HG03571 (cell line): ENCODE measurements at regions not wholly inside any gene's neighbourhood (a gene's known extent, or its start where the extent isn't known, plus 50 kb on each side); places are given as distances from the start of the nearest gene placed in this dataset.
"Not testable (repeated sequence)": the region's sequence is repeated elsewhere in the genome, so short reads cannot be mapped to it uniquely, and the experiment has no call there.

Experiments
- ATAC-seq: cut with Tn5 transposase; IDR thresholded peaks from one replicate; pipeline ENCODE4 v1.9.1; 2021; ENCODE audit not compliant: unreplicated experiment

DNA sequence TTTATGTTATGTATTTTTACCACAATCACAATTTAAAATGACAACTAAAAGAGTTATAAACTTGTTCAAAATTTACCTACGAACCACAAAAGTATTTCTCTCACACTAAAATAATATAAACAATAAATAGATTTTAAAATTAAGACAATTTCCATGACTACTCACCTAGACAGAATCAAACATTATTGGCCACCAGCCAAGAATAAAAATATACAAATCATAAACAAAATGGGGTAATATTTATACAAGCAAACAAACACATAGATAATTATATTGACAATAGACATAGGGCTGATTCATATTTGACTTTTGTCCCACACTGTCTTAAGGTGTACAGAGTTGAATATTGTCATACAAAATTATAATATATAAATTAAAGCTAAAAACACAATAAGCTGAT, 119.6 kb upstream of the ZNF92 start:
- ATAC-seq = no peak

DNA sequence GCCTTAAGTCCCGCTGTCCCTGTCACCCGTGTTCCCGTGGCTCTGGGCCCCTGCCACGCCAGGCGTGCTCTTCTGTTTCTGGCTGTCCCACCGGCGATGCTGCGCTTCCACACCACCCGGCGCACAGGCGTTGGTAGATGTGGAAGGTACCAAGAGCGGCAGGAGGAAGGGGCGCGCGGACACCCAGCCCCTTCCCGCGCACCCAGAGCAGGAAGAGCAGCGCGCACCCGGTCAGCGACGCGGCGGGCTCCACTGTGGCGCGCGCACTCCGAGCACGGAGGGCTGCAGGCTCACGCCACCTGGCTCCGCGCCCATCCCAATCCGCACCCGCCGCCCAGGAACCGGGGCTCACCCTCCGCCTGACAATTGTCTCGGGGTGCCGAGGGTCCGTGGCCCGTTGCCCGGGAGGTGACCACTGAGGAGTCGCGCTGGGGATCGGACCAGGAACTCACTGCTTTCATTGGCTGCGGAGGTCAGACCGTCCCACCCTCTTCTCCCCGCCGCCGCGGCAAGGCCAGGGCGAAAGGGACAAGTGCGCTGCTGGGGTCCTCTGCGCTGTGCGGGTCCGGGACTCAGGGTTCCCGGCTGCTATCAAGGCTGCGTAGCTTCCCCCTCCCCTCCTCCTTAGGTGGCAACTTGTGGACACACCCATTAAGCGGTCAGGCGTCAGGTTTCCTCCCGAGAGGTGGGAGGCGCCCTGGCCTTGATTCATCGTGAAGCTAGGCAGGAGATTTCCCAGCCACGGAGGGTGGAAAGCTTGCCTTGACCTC, 121.6 kb upstream of the ZNF92 start:
- peak; percentile 80 for ATAC-seq

DNA sequence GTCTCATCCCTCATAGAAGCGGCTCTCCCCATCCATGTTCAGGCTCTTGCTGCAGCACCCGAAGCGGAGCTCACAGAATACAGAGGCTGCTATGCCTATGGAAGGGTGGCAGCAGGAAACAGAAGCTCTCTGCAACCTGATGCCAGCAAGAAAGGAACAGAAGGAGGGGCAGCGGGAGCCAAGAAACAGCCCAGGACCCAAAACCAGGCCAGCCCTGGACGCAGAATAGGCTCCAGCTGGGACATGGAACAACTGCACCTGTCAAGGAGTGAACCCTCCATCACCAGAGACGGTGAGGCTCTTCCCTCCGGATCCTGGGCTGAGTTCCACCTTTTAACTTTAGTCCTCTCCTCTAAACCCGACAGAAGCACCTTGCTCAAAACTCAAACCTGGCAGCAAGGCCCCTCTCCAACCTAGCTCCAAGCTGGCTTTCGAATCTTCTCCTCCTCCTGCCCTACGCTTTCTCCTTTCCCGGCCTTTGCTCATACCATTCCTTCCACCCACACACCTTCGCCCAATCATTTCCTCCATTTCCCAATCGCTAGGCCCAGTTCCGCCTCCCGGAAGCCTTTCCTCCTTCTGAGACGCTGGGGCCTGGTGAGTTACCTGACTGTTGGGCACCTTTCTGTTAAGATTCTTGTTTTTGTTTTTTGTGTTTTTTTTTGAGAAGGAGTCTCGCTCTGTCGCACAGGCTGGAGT, 122.8 kb upstream of the ZNF92 start:
- ATAC-seq = no peak

DNA sequence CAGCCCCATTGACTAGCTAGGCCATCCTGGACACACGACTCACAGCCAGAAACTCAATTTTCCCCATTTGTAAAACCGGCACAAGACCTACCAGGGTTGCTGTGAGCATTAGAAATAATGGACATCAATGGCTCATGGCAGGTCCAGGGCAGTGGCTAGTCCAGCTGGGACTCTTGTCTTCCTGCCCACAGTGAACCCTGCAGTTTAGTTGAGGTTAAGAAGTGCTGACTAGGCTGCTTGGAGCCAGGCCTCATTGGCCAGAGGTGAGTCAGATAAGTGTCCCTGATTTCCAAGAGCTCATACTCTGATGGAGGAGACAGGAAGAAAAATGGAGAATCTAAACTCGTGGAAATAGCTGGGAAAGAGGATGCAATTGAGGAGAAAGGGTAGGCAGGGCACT, 123.4 kb upstream of the ZNF92 start:
- ATAC-seq = no peak

DNA sequence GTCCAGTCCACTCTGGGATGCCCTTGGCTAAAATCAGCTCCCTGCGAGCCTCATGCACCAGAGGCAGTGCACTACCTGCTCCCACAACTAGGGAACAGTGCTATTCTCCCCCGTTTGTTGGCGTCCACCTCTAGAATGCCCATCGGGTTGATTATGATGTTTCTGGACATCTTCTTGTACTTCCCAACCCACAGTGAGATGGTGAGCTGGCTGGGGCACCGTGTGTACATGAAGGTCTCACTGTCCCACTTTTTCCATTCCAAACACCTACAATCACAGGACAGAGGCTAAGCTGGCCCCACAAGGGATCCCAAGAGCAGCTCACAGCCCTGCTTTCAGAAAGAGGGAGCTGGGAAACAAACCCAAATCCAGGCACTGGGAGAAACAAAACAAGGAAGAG, 126.2 kb upstream of the ZNF92 start:
- ATAC-seq = no peak

DNA sequence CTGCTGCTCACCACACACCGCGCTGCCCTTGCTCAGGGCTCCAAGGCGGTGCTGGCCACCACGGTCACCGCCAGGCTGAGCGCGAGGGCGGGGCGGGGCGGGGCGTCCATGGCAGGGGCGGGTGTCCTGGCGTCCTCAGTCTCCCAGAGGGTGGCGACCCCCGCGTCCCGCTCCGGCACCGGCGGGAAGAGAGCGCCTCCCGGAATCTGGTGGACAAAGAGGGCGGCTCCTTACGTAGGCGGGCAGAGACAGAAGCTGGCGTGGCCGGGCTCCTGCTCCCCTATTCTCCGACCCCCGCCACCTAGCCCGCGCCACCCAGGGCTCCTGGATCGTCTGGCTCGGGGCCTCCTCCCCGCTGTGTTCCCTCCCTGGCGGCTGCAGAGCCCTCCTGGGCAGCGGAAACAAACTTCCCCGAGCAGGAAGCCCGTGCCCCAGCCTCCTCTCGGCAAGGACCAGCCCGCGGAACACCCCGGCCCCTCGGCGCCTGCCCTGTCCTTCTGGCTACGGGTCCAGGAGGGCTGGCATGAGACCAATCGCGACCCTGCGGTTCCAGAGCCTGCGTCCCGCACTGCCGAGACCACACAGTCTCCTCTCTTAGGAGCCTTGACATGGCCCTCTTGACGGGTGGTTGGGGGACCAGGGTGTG, 133.8 kb upstream of the ZNF92 start:
- ATAC-seq = no peak

DNA sequence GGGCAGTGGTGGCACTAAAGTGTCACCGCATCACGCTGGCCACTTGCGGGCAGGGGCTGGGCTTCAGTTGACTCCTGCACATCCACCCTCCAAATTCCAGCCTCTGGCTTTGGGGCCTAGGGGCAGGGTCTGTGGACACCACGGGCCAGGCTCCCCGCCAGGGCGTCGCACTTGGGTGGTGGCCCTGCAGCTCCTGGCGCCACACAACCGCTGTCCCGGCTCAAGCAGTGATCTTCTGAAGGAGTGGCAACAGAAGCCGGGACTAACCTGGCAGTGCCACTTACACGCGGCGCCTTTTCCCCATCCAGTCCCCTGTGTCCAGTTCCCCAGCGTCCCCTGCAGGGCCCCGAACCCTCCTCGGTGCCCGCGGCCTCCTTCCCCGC, 134.3 kb upstream of the ZNF92 start:
- no peak for ATAC-seq

DNA sequence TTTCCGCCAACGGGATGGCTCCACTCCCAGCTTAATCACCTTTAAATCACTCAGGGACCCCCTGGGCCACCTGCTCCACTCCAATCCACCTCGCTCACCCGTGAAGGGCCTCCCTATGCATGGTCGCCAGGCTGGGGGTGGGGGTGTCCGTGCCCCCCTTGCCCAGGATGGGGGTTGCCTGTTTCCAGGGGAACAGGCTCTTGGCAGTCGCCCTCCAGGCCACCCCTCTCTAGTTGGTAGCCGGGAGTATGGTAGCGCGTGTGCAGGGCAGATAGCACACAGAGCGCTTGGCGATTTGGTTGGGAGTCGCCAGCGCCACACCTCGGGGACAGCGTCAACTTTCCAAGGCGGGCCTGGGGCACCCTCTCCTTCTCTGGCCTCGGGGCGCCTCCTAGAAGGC, 134.9 kb upstream of the ZNF92 start:
- no peak for ATAC-seq

DNA sequence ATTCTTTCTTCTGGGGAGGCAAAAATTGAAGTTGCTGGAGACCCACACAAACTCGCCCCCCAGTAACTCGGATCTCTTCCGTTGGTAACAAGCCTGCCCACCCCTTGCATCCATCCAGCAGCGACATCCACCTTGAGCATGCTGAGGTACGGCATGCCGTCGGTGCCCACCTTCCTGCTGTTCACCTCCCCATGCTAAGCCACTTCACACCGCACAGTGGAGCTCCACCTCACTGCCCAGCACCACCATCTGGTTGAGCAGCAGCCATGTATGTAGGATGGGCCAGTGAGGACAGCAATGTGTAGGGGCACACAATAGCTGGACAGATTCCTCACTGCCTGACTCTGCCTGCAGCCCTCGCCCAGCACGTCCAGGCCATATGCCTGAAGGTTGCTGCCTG, 138.1 kb upstream of the ZNF92 start:
- no peak for ATAC-seq

DNA sequence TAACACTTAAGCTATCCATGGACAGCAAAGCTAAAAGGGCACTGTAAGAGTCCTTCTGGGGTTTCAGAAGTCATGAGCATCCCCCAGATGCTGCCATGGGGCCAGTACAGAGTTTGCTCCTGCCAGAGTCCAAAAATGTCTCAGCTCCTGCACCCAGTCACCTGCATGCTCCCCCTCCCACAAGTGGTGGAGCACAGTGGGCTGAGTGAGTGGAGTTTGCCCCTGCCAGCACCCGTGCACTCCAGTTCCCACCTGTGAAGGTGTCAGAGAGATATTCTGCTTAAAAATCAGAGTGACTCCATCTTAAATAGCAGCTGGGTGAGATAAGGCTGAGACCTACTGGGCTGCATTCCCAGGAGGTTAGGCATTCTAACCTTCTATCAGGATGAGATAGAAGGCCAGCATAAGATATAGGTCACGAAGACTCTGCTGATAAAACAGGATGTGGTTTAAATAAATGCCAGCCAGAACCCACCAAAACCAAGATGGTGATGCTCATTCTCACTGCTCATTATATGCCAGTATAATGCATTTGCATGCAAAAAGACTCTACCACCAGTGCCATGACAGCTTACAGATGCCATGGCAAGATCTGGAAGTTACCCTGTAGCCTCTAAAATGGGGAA, 140.1 kb upstream of the ZNF92 start:
- ATAC-seq = no peak

DNA sequence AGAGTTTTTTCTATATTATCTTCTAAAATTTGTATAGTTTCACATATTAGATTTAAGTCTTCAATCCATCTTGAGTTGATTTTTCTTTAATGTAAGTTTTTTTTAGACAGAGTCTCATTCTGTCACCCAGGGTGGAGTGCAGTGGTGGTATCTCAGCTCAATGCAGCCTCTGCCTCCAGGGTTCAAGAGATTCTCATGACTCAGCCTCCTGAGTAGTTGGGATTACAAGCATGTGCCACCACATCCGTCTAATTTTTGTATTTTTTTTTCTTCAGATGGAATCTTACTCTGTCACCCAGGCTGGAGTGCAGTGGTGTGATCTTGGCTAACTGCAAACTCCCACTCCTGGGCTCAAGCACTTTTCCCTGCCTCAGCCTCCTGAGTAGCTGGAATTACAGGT, 143.4 kb upstream of the ZNF92 start:
- no peak for ATAC-seq

DNA sequence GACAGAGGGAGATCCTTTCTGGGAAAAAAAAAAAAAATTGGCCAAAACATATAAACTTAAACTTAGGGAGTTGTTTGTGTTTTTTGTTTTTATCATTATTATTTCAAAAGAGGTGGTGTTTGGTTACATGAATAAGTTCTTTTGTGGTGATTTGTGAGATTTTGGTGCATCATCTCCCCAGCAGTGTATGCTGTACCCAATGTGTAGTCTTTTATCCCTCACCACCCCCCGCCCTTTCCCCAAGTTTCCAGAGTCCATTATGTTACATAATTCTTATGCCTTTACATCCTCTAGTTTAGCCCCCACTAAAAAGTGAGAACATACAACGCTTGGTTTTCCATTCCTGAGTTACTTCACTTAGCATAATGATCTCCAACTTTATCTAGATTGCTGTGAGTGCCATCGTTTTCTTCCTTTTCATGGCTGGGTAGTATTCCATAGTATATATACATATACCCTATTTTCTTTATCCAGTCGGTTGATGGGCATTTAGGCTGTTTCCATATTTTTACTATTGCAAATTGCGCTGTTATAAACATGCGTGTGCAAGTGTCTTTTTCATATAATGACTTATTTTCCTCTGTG, 148.1 kb upstream of the ZNF92 start:
- no peak for ATAC-seq

DNA sequence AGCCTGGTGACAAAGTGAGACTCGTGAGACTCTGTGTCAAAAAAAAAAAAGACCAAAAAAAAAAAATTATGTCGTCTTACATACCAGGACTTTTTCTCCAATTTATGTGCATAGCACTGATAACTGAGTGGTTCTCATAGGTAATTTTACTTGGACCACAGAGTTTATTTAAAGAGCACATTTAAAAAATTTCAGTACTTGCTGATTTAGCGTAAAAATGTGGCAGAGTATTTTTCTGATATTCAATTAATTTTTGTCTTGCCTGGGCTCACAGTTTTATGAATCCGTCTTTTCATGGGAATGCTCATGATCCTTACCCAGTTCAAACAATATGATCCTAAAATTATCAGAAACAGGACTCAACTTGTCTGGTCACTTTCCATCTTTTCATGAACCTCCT, 151.0 kb upstream of the ZNF92 start:
- ATAC-seq = no peak

DNA sequence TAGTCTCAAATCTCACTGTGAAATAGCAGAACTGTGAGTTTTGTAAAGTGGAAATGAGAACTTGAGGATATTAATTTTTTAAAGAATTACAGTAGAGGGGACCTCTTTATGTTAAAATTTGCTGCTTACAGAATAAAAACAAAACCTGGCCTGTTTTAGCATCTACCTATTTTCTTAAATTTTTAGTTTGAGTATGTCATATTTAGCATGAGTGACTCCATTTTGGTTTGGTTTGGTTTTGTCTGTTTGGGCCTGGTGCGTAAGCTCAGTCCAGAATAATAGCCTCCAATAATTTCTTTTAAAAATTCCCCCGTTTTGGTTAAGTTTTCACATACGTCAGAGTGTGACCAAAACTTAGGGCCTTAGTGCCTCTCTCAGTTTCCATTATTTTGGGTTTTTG, 152.0 kb upstream of the ZNF92 start:
- ATAC-seq = no peak

DNA sequence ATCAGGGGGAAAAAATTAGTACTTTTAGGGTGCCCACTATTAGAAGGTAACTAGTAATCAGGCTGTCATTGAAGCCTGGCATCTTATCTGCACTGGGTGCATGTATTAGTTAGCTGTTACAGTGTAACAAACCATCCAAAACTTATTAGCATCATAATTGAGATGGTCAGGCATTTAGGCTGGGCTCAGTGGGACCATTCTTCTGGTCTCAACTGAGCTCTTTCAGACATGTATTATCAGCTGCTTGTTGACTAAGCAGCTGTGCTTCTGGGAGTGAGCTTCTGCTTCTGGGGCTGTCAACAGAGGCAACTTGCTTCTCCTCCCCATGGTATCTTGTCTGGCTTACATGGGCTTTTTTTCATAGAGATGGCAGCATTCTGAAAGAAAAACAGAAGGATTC, 154.0 kb upstream of the ZNF92 start:
- no peak for ATAC-seq

DNA sequence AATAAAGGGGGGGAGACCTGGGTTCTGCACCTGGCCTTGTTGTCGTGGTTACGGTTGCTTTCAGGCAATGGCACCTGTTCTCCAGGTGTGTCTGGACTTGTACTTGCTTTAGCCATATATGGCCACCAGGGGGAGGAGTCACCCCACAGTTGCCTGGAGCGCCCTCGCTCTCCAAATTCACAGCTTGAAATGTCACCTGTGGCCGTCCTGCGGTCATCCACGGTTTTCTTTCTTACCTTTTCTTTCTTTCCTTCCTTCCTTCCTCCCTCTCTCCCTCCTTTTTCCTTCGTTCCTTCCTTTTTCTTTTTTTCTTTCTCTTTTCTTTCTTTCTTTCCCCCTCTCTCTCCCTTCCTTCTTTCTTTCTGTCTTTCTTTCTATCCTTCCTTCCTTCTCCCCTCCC, 157.2 kb upstream of the ZNF92 start:
- no peak for ATAC-seq

DNA sequence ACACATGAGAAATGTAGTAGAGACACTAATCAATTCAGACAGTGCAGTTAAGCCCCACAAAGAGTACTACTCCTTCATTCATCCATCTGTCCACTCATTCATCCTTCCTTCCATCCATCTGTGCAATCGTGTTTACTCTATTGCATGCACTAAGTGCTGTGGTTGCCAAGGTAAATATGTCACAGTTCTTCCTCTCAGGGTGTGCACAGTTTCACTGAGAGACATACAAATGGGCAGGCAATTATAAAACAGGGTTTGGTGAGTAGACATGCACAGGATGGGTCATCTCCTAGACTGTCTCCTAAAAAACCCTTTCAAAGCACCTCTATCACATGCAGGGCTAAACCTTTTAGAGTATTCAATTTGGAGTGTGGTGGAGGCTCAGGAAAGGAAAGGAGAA, 160.4 kb upstream of the ZNF92 start:
- ATAC-seq = not testable (repeated sequence)

DNA sequence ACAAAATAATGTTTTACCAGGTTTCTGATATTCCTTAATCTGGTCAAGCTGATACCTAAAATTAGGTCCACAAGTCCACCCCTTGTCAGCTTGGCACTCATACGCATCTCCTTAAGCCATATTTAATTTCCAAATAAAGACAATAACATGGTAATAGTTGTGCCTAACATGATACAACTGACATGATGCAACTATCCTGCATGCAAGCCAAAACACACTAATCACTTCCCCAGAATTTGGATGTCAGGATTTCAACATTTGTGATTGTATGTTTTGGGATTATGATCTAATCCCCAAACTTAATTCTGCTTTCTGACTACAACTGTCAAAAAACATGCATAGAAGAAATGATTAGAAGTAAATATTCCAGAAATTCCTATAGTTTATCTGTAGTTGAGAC, 174.4 kb upstream of the ZNF92 start:
- ATAC-seq = not testable (repeated sequence)

DNA sequence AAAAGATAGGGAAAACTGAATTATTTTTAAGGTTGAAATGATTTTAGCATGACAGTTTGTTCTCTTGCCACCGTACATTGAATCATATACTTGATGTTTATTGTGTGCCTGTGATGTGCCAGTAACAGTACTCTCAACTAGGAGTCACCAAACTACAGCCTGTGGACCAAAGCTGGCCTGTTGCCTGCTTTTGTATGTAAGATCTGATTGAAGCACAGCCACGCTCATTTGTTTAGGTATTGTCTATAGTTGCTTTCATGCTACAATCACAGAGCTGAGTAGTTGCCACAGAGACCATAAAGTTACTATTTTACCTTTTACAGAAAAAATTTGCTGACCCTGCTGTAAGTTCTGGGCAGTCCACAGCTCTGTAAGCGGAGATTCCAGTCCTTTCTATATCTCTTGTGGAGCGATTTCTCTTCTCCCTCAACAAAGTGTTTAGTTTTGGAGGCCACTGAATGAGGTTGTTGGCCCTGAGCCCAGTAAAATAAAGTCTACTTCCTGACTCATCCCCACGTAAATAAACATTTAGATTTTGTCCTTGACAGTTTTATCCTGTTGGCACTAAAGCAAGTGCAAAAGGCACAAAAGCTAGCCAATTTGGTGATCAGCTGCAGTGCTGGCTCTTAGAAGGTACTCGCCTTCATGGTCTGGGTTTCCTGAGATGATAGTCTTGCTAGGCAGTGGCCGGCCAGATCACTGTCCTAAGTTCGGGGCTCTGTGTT, 180.2 kb upstream of the ZNF92 start:
- not testable (repeated sequence) for ATAC-seq

DNA sequence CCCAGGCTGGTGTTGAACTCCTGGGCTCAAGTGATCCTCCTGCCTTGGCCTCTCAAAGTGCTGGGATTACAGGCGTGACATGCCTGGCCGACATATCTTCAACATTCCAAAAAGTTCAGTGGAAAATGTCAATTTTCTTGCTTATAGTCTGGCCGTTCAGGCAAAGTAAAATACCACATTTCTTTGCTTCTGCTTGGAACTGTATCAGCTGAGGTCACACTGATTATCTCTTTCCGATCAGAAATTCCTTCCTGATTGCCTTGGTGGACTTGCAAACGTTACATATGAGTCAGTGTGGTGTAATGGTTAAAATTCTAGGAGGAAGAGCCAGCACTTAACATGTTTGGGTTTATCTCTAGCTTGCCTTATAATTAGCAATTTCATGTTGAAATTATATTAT, 170.6 kb upstream of the ERV3-1 start:
- not testable (repeated sequence) for ATAC-seq

DNA sequence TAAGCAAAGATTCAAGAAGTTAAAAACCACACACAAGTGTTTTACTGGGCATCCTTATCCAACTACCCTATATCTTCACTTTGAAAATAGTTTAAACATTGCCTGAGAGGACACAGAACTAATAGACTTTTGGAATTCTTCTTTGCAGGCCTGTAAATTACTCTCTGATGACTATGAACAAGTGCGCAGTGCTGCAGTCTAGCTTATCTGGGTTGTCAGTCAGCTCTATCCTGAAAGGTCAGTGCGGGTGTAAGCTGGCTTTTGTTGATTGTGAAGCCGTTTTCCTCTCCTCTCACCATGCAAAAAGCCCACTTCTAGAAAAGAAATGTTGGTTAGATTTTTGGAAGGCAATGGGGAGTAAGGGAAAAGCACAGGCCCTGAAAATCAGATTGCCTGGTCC, 143.6 kb upstream of the ERV3-1 start:
- ATAC-seq = not testable (repeated sequence)
